Naive thymus-derived CD4-positive, alpha-beta T cell (primary cell): ENCODE measurements at regions not wholly inside any gene's neighbourhood (a gene's known extent, or its start where the extent isn't known, plus 50 kb on each side); places are given as distances from the start of the nearest gene placed in this dataset.
A peak's percentile ranks its signal among the peaks of the same experiment; 100 is the strongest.
"Not testable (repeated sequence)": the region's sequence is repeated elsewhere in the genome, so short reads cannot be mapped to it uniquely, and the experiment has no call there.

Source experiments
- ATAC-seq: fragments of 150-1000 bp; cut with Tn5 transposase; 2 replicates; pipeline ENCODE4 v1.10.0; 2021; ENCODE audit warnings: mild to moderate bottlenecking, moderate library complexity
- CTCF ChIA-PET: fragments of 350-600 bp; sonication (Branson Sonifier 250); formaldehyde crosslinking; loops from one replicate; lab custom pipeline; 2021; ENCODE audit warnings: antibody characterized with exemption; lab: Charles Lee
- POLR2A ChIA-PET: fragments of 350-600 bp; sonication (Branson Sonifier 250); formaldehyde crosslinking; loops from one replicate; lab custom pipeline; 2021; ENCODE audit warnings: antibody characterized with exemption, inconsistent platforms; lab: Charles Lee
- DNase-seq, 9 donors: peaks; one replicate each; pipeline versions ENCODE4 v3.0.0 to v3.0.0-alpha.2; 2020 to 2022; ENCODE audit warnings: mixed read lengths in 1 of 9
- H3K27ac ChIP-seq: one replicate; pipeline ENCODE4 v1.7.0; 2013; ENCODE audit warnings: mild to moderate bottlenecking, low read depth, low read length, moderate library complexity
- H3K27me3 ChIP-seq, 2 donors: one replicate each; pipeline ENCODE4 v1.7.0; 2013; ENCODE audit warnings: low read length in 2 of 2, mild to moderate bottlenecking in 2 of 2, moderate library complexity in 2 of 2; ENCODE audit not compliant: control insufficient read depth in 2 of 2, insufficient read depth in 2 of 2
- H3K36me3 ChIP-seq, 3 experiments: 1 replicate in 2 of 3; 2 replicates in 1 of 3; pipeline ENCODE4 v1.7.0; 2013; ENCODE audit warnings: low read length in 3 of 3, mild to moderate bottlenecking in 3 of 3, moderate library complexity in 1 of 3; ENCODE audit not compliant: insufficient read depth in 3 of 3, control insufficient read depth in 2 of 3
- H3K4me1 ChIP-seq, 2 donors: one replicate each; pipeline ENCODE4 v1.7.0; 2013; ENCODE audit warnings: low read length in 2 of 2, mild to moderate bottlenecking in 2 of 2, moderate library complexity in 1 of 2; ENCODE audit not compliant: control insufficient read depth in 2 of 2, insufficient read depth in 2 of 2
- H3K4me3 ChIP-seq: 2 replicates; pipeline ENCODE4 v1.7.0; 2013; ENCODE audit warnings: mild to moderate bottlenecking, low read length
- H3K9me3 ChIP-seq, 3 experiments: 1 replicate in 2 of 3; 2 replicates in 1 of 3; pipeline ENCODE4 v1.7.0; 2013; ENCODE audit warnings: low read length in 3 of 3; ENCODE audit not compliant: control insufficient read depth in 2 of 3
- H3K27ac Mint-ChIP-seq, 9 donors: one replicate each; pipeline ENCODE4 v1.8.0; 2020 to 2022; ENCODE audit warnings: mixed read lengths in 9 of 9, mild to moderate bottlenecking in 8 of 9, moderate library complexity in 5 of 9, inconsistent platforms in 2 of 9
- H3K27me3 Mint-ChIP-seq, 5 donors: one replicate each; pipeline ENCODE4 v1.8.0; 2021 to 2022; ENCODE audit warnings: mixed read lengths in 5 of 5, mild to moderate bottlenecking in 1 of 5
- H3K36me3 Mint-ChIP-seq, 5 donors: one replicate each; pipeline ENCODE4 v1.8.0; 2020 to 2022; ENCODE audit warnings: mixed read lengths in 5 of 5, mild to moderate bottlenecking in 3 of 5, inconsistent platforms in 1 of 5
- H3K4me1 Mint-ChIP-seq, 7 donors: one replicate each; pipeline ENCODE4 v1.8.0; 2020 to 2022; ENCODE audit warnings: mixed read lengths in 7 of 7, mild to moderate bottlenecking in 3 of 7, inconsistent platforms in 1 of 7
- H3K4me3 Mint-ChIP-seq, 10 donors: one replicate each; pipeline ENCODE4 v1.8.0; 2020 to 2022; ENCODE audit warnings: mild to moderate bottlenecking in 10 of 10, mixed read lengths in 10 of 10, moderate library complexity in 6 of 10, inconsistent platforms in 2 of 10
- H3K9me3 Mint-ChIP-seq, 11 donors: one replicate each; pipeline ENCODE4 v1.8.0; 2020 to 2022; ENCODE audit warnings: mixed read lengths in 11 of 11, mild to moderate bottlenecking in 4 of 11, inconsistent platforms in 1 of 11, moderate library complexity in 1 of 11
- intact Hi-C, 2 donors: fragments of 100-400 bp; cut with micrococcal nuclease; formaldehyde crosslinking; loops; one replicate each; pipeline ENCODE4 v1.15.1; 2023

- no peaks in the 10 kb centered on the region for H3K4me1 ChIP-seq
- intact Hi-C loops, result no loop called here
- DNase-seq (no peak), ATAC-seq (no peak)
- no peaks in the 10 kb centered on the region for H3K27me3 ChIP-seq
- Mint-ChIP-seq H3K27me3 (peaks cover 0 to 19% (median 0%) of the 10 kb centered on the region in 5 donors), H3K4me3 (no peak overlapping the region), H3K27ac (no peak overlapping the region), H3K9me3 (peaks cover 0 to 11% (median 8%) of the 10 kb centered on the region in 11 donors), H3K36me3 (peaks cover 0 to 4% (median 3%) of the 10 kb centered on the region in 5 donors), H3K4me1 (peaks cover 0 to 16% (median 2%) of the 10 kb centered on the region in 7 donors)
- ChIA-PET POLR2A (no interaction called here), CTCF (no interaction called here)
- H3K36me3 ChIP-seq, result no peaks in the 10 kb centered on the region
- H3K4me3 ChIP-seq, result no peak overlapping the region
- no peaks in the 10 kb centered on the region for H3K9me3 ChIP-seq
- H3K27ac ChIP-seq, result no peak overlapping the region
Measured at GRCh38 chr20:1845163-1845523, 50.1 kb upstream of the SIRPA start.

GRCh38 chr20:1844325-1845162 lies 50.7 kb upstream of the SIRPA start:
- no peaks in the 10 kb centered on the region for H3K4me1 ChIP-seq
- peaks cover 0 to 4% (median 3%) of the 10 kb centered on the region in 5 donors for H3K36me3 Mint-ChIP-seq
- POLR2A ChIA-PET, result no interaction called here

GRCh38 chr20:1842281-1842680 lies 52.9 kb upstream of the SIRPA start:
- DNase-seq (no peak), ATAC-seq (no peak)
- H3K27ac ChIP-seq, result no peak overlapping the region
- intact Hi-C loops, result no loop called here
- peaks cover 0 to 21% (median 0%) of the 10 kb centered on the region in 5 donors for H3K27me3 Mint-ChIP-seq
- POLR2A ChIA-PET, result no interaction called here
- H3K27ac Mint-ChIP-seq, result no peak overlapping the region
- H3K4me1 ChIP-seq, result no peaks in the 10 kb centered on the region
- no peaks in the 10 kb centered on the region for H3K36me3 ChIP-seq
- no peak overlapping the region for H3K4me3 Mint-ChIP-seq
- peaks cover 0 to 11% (median 5%) of the 10 kb centered on the region in 11 donors for H3K9me3 Mint-ChIP-seq
- peaks cover 0 to 4% (median 3%) of the 10 kb centered on the region in 5 donors for H3K36me3 Mint-ChIP-seq
- no peaks in the 10 kb centered on the region for H3K9me3 ChIP-seq
- CTCF ChIA-PET, result no interaction called here
- no peaks in the 10 kb centered on the region for H3K27me3 ChIP-seq
- H3K4me1 Mint-ChIP-seq, result peaks cover 0 to 14% (median 0%) of the 10 kb centered on the region in 7 donors
- no peak overlapping the region for H3K4me3 ChIP-seq

More at GRCh38 chr20:1844325-1845162, 50.7 kb upstream of the SIRPA start:
- peak in 1 of 9 donors; percentile 27 for DNase-seq
- Histone ChIP-seq H3K4me3 (no peak overlapping the region), H3K36me3 (no peaks in the 10 kb centered on the region), H3K27me3 (no peaks in the 10 kb centered on the region), H3K27ac (no peak overlapping the region), H3K9me3 (no peaks in the 10 kb centered on the region)
- CTCF ChIA-PET, result no interaction called here
- ATAC-seq, result peak; percentile 92
- Mint-ChIP-seq H3K4me3 (no peak overlapping the region), H3K27me3 (peaks cover 0 to 22% (median 0%) of the 10 kb centered on the region in 5 donors), H3K4me1 (peaks cover 0 to 18% (median 0%) of the 10 kb centered on the region in 7 donors), H3K27ac (no peak overlapping the region), H3K9me3 (peaks cover 0 to 11% (median 8%) of the 10 kb centered on the region in 11 donors)
- intact Hi-C loops, result no loop called here

GRCh38 chr20:1841554-1842140 lies 53.6 kb upstream of the SIRPA start:
- no peak for ATAC-seq
- H3K4me1 ChIP-seq, result no peaks in the 10 kb centered on the region
- intact Hi-C loops, result no loop called here
- H3K4me3 Mint-ChIP-seq, result no peak overlapping the region
- H3K27ac ChIP-seq, result no peak overlapping the region
- no peaks in the 10 kb centered on the region for H3K27me3 ChIP-seq
- H3K4me1 Mint-ChIP-seq, result peaks cover 0 to 14% (median 0%) of the 10 kb centered on the region in 7 donors
- H3K27me3 Mint-ChIP-seq, result peaks cover 0 to 21% (median 3%) of the 10 kb centered on the region in 5 donors
- ChIA-PET CTCF (no interaction called here), POLR2A (no interaction called here)
- DNase-seq, result no peak
- H3K4me3 ChIP-seq, result no peak overlapping the region
- peaks cover 0 to 7% (median 3%) of the 10 kb centered on the region in 11 donors for H3K9me3 Mint-ChIP-seq
- no peaks in the 10 kb centered on the region for H3K36me3 ChIP-seq
- no peaks in the 10 kb centered on the region for H3K9me3 ChIP-seq
- H3K27ac Mint-ChIP-seq, result no peak overlapping the region
- H3K36me3 Mint-ChIP-seq, result peaks cover 0 to 4% (median under 1%) of the 10 kb centered on the region in 5 donors

- H3K9me3 Mint-ChIP-seq, result peaks cover 0 to under 1% (median under 1%) of the 10 kb centered on the region in 11 donors
- Histone ChIP-seq H3K36me3 (no peaks in the 10 kb centered on the region), H3K9me3 (no peaks in the 10 kb centered on the region), H3K27me3 (no peaks in the 10 kb centered on the region), H3K4me1 (no peaks in the 10 kb centered on the region), H3K27ac (no peak overlapping the region), H3K4me3 (no peak overlapping the region)
- ATAC-seq, result no peak
- no peak overlapping the region for H3K27ac Mint-ChIP-seq
- H3K36me3 Mint-ChIP-seq, result peaks cover 0 to under 1% (median 0%) of the 10 kb centered on the region in 5 donors
- CTCF ChIA-PET, result no interaction called here
- intact Hi-C loops, result no loop called here
- DNase-seq, result no peak
- H3K4me1 Mint-ChIP-seq, result peaks cover 0 to 14% (median 0%) of the 10 kb centered on the region in 7 donors
- H3K4me3 Mint-ChIP-seq, result no peak overlapping the region
- POLR2A ChIA-PET, result no interaction called here
- peaks cover 0 to 25% (median 6%) of the 10 kb centered on the region in 5 donors for H3K27me3 Mint-ChIP-seq
Measured at GRCh38 chr20:1840817-1841553, 54.2 kb upstream of the SIRPA start.

GRCh38 chr20:1839376-1840317 lies 55.6 kb upstream of the SIRPA start:
- POLR2A ChIA-PET, H3K4me3 ChIP-seq, H3K9me3 ChIP-seq, H3K9me3 Mint-ChIP-seq, H3K4me1 ChIP-seq, H3K36me3 Mint-ChIP-seq, DNase-seq, H3K27ac ChIP-seq, H3K36me3 ChIP-seq, H3K27me3 ChIP-seq, H3K27ac Mint-ChIP-seq, H3K4me3 Mint-ChIP-seq, ATAC-seq, intact Hi-C loops: not testable (repeated sequence)
- CTCF ChIA-PET, result interaction anchor here (0.5 kb wide), 1 partner anchor 86 kb away, joined by 3 read pairs; no protein-coding TSS in a partner anchor
- Mint-ChIP-seq H3K4me1 (peaks cover 0 to 11% (median 0%) of the 10 kb centered on the region in 7 donors), H3K27me3 (peaks cover 0 to 25% (median 6%) of the 10 kb centered on the region in 5 donors)
